T-helper 1 cell treated with Interleukin-12 subunit alpha and Interleukin-12 subunit beta and Interleukin-4 antibody, amounts not matched to agents 30 μg/mL and 1 μg/mL, for 36 hours (primary cell): ENCODE measurements at regions not wholly inside any gene's neighbourhood (a gene's known extent, or its start where the extent isn't known, plus 50 kb on each side); places are given as distances from the start of the nearest gene placed in this dataset.
"Not testable (repeated sequence)": the region's sequence is repeated elsewhere in the genome, so short reads cannot be mapped to it uniquely, and the experiment has no call there.

Experiments
- H3K27ac Mint-ChIP-seq: one replicate; pipeline ENCODE4 v1.8.0; 2021; ENCODE audit warnings: mild to moderate bottlenecking, mixed read lengths
- H3K27me3 Mint-ChIP-seq: one replicate; pipeline ENCODE4 v1.8.0; 2021; ENCODE audit warnings: low read depth, mixed read lengths
- H3K36me3 Mint-ChIP-seq: one replicate; pipeline ENCODE4 v1.8.0; 2021; ENCODE audit warnings: low read depth, mixed read lengths
- H3K4me1 Mint-ChIP-seq: one replicate; pipeline ENCODE4 v1.8.0; 2021; ENCODE audit warnings: low read depth, mixed read lengths
- H3K4me3 Mint-ChIP-seq: one replicate; pipeline ENCODE4 v1.8.0; 2021; ENCODE audit warnings: mild to moderate bottlenecking, moderate library complexity, mixed read lengths
- H3K9me3 Mint-ChIP-seq: one replicate; pipeline ENCODE4 v1.8.0; 2021; ENCODE audit warnings: mixed read lengths

GRCh38 chr3:31105011-31105410 is 210.6 kb upstream of the GADL1 start:
- Mint-ChIP-seq H3K4me1 (peaks cover 24% of the 10 kb centered on the region), H3K4me3 (no peak overlapping the region), H3K36me3 (no peaks in the 10 kb centered on the region), H3K27ac (no peak overlapping the region), H3K27me3 (no peaks in the 10 kb centered on the region), H3K9me3 (peaks cover 13% of the 10 kb centered on the region)

- Mint-ChIP-seq H3K36me3 (no peaks in the 10 kb centered on the region), H3K4me3 (no peak overlapping the region), H3K4me1 (peaks cover 24% of the 10 kb centered on the region), H3K9me3 (peaks cover 13% of the 10 kb centered on the region), H3K27ac (no peak overlapping the region), H3K27me3 (no peaks in the 10 kb centered on the region)
These were observed 211.1 kb upstream of the GADL1 start for GRCh38 chr3:31105438-31106077.

GRCh38 chr3:31106204-31106603 is 211.7 kb upstream of the GADL1 start:
- Mint-ChIP-seq H3K27me3 (no peaks in the 10 kb centered on the region), H3K4me1 (peaks cover 24% of the 10 kb centered on the region)

GRCh38 chr3:31106912-31107311 is 212.5 kb upstream of the GADL1 start:
- H3K4me1 Mint-ChIP-seq = peaks cover 20% of the 10 kb centered on the region
- no peak overlapping the region for H3K4me3 Mint-ChIP-seq
- H3K27me3 Mint-ChIP-seq = no peaks in the 10 kb centered on the region
- H3K36me3 Mint-ChIP-seq = no peaks in the 10 kb centered on the region
- H3K27ac Mint-ChIP-seq = peak overlapping the region; percentile 56
- peaks cover 9% of the 10 kb centered on the region for H3K9me3 Mint-ChIP-seq

More at GRCh38 chr3:31106204-31106603, 211.7 kb upstream of the GADL1 start:
- Mint-ChIP-seq H3K36me3 (no peaks in the 10 kb centered on the region), H3K9me3 (peaks cover 13% of the 10 kb centered on the region), H3K27ac (no peak overlapping the region), H3K4me3 (no peak overlapping the region)

GRCh38 chr3:31114929-31115283 is 220.4 kb upstream of the GADL1 start:
- Mint-ChIP-seq H3K36me3 (peaks cover 4% of the 10 kb centered on the region), H3K27ac (no peak overlapping the region), H3K9me3 (peaks cover 19% of the 10 kb centered on the region), H3K27me3 (no peaks in the 10 kb centered on the region), H3K4me1 (peaks cover 6% of the 10 kb centered on the region), H3K4me3 (no peak overlapping the region)

- peaks cover 19% of the 10 kb centered on the region for H3K9me3 Mint-ChIP-seq
- H3K4me1 Mint-ChIP-seq, H3K27ac Mint-ChIP-seq, H3K36me3 Mint-ChIP-seq, H3K4me3 Mint-ChIP-seq, H3K27me3 Mint-ChIP-seq: not testable (repeated sequence)
These were observed 221.1 kb upstream of the GADL1 start for GRCh38 chr3:31115531-31115930.

- H3K27me3 Mint-ChIP-seq = no peaks in the 10 kb centered on the region
These were observed 222.2 kb upstream of the GADL1 start for GRCh38 chr3:31116651-31117050.

GRCh38 chr3:31117854-31118253 is 223.4 kb upstream of the GADL1 start:
- Mint-ChIP-seq H3K9me3 (peaks cover 21% of the 10 kb centered on the region), H3K27ac (no peak overlapping the region), H3K36me3 (peaks cover 4% of the 10 kb centered on the region), H3K4me1 (peaks cover 6% of the 10 kb centered on the region), H3K27me3 (no peaks in the 10 kb centered on the region), H3K4me3 (no peak overlapping the region)

More at GRCh38 chr3:31116651-31117050, 222.2 kb upstream of the GADL1 start:
- Mint-ChIP-seq H3K4me1 (peaks cover 6% of the 10 kb centered on the region), H3K4me3 (no peak overlapping the region), H3K27ac (no peak overlapping the region), H3K9me3 (peaks cover 23% of the 10 kb centered on the region), H3K36me3 (peaks cover 4% of the 10 kb centered on the region)

GRCh38 chr3:31124373-31124772 is 229.9 kb upstream of the GADL1 start:
- H3K4me3 Mint-ChIP-seq = no peak overlapping the region
- no peaks in the 10 kb centered on the region for H3K4me1 Mint-ChIP-seq
- H3K36me3 Mint-ChIP-seq = peaks cover 7% of the 10 kb centered on the region
- H3K27ac Mint-ChIP-seq = no peak overlapping the region
- H3K9me3 Mint-ChIP-seq = peaks cover 30% of the 10 kb centered on the region
- no peaks in the 10 kb centered on the region for H3K27me3 Mint-ChIP-seq

GRCh38 chr3:31125413-31126020 is 231.1 kb upstream of the GADL1 start:
- Mint-ChIP-seq H3K4me1 (no peaks in the 10 kb centered on the region), H3K36me3 (peaks cover 7% of the 10 kb centered on the region), H3K9me3 (peaks cover 27% of the 10 kb centered on the region), H3K4me3 (no peak overlapping the region), H3K27ac (no peak overlapping the region), H3K27me3 (no peaks in the 10 kb centered on the region)

- H3K9me3 Mint-ChIP-seq = peaks cover 10% of the 10 kb centered on the region
- H3K27ac Mint-ChIP-seq = no peak overlapping the region
- peaks cover 5% of the 10 kb centered on the region for H3K36me3 Mint-ChIP-seq
- H3K4me3 Mint-ChIP-seq = no peak overlapping the region
- peaks cover 2% of the 10 kb centered on the region for H3K4me1 Mint-ChIP-seq
- no peaks in the 10 kb centered on the region for H3K27me3 Mint-ChIP-seq
These were observed 234.8 kb upstream of the GADL1 start for GRCh38 chr3:31129241-31129640.

GRCh38 chr3:31132132-31132769 is 237.8 kb upstream of the GADL1 start:
- H3K9me3 Mint-ChIP-seq = peaks cover 10% of the 10 kb centered on the region
- no peak overlapping the region for H3K27ac Mint-ChIP-seq

GRCh38 chr3:31133541-31133940 is 239.1 kb upstream of the GADL1 start:
- Mint-ChIP-seq H3K4me3 (no peak overlapping the region), H3K27ac (no peak overlapping the region)

More at GRCh38 chr3:31132132-31132769, 237.8 kb upstream of the GADL1 start:
- Mint-ChIP-seq H3K4me1 (peaks cover 2% of the 10 kb centered on the region), H3K36me3 (peaks cover 1% of the 10 kb centered on the region), H3K4me3 (no peak overlapping the region), H3K27me3 (no peaks in the 10 kb centered on the region)

GRCh38 chr3:31135546-31135945 is 241.1 kb upstream of the GADL1 start:
- H3K9me3 Mint-ChIP-seq = peaks cover 10% of the 10 kb centered on the region
- no peaks in the 10 kb centered on the region for H3K27me3 Mint-ChIP-seq
- no peak overlapping the region for H3K27ac Mint-ChIP-seq
- H3K4me3 Mint-ChIP-seq = no peak overlapping the region
- no peaks in the 10 kb centered on the region for H3K36me3 Mint-ChIP-seq
- H3K4me1 Mint-ChIP-seq = peaks cover 2% of the 10 kb centered on the region

More at GRCh38 chr3:31133541-31133940, 239.1 kb upstream of the GADL1 start:
- H3K36me3 Mint-ChIP-seq = no peaks in the 10 kb centered on the region
- peaks cover 10% of the 10 kb centered on the region for H3K9me3 Mint-ChIP-seq
- no peaks in the 10 kb centered on the region for H3K27me3 Mint-ChIP-seq
- H3K4me1 Mint-ChIP-seq = peaks cover 2% of the 10 kb centered on the region
